OCI-LY7 (cell line): ENCODE measurements at regions not wholly inside any gene's neighbourhood (a gene's known extent, or its start where the extent isn't known, plus 50 kb on each side); places are given as distances from the start of the nearest gene placed in this dataset.

Experiments used
- BruUV-seq: library from RNA; stranded (reverse); fragments of 400-500 nt; replicated peaks from 2 replicates; lab custom pipeline; 2021; lab: Mats Ljungman, UMichigan
- CTCF ChIA-PET: fragments of 300-600 bp; sonication (Branson Sonifier 250); formaldehyde crosslinking; loops from one replicate; lab custom pipeline; 2022; ENCODE audit warnings: antibody characterized with exemption; ENCODE audit not compliant: unreplicated experiment; lab: Charles Lee
- POLR2A ChIA-PET: fragments of 300-600 bp; sonication (Branson Sonifier 250); formaldehyde crosslinking; loops from one replicate; lab custom pipeline; 2022; ENCODE audit warnings: antibody characterized with exemption; lab: Charles Lee
- DNase-seq: peaks from one replicate; pipeline ENCODE4 v3.0.0-alpha.2; 2015; ENCODE audit warnings: low spot score
- H2AFZ ChIP-seq: fragments of 200-600 bp; sonication (generic), shearing (Covaris generic); 2 replicates; pipeline ENCODE4 v1.6.1; 2014; ENCODE audit warnings: mild to moderate bottlenecking, antibody characterized with exemption, low read length, moderate library complexity
- H3K27ac ChIP-seq: fragments of 200-600 bp; sonication (generic); 2 replicates; pipeline ENCODE4 v1.5.1; 2014; ENCODE audit warnings: mixed run types, low read depth, mild to moderate bottlenecking, moderate library complexity, low read length, inconsistent platforms; ENCODE audit not compliant: poor library complexity, severe bottlenecking
- H3K36me3 ChIP-seq: fragments of 200-600 bp; sonication (generic); 2 replicates; pipeline ENCODE4 v1.6.1; 2014; ENCODE audit warnings: mild to moderate bottlenecking, antibody characterized with exemption, low read length, moderate library complexity, mixed read lengths; ENCODE audit not compliant: insufficient read depth
- H3K4me1 ChIP-seq: fragments of 200-600 bp; sonication (generic); 2 replicates; pipeline ENCODE4 v1.5.1; 2014; ENCODE audit warnings: mild to moderate bottlenecking, low read length; ENCODE audit not compliant: insufficient read depth, poor library complexity, severe bottlenecking
- H3K4me2 ChIP-seq: fragments of 200-600 bp; sonication (generic); 2 replicates; pipeline ENCODE4 v1.6.1; 2014; ENCODE audit warnings: mild to moderate bottlenecking, low read length
- H3K4me3 ChIP-seq: fragments of 200-600 bp; sonication (generic); 2 replicates; pipeline ENCODE4 v1.5.1; 2014; ENCODE audit warnings: mild to moderate bottlenecking, low read depth, low read length; ENCODE audit not compliant: poor library complexity, severe bottlenecking
- H3K79me2 ChIP-seq: fragments of 200-600 bp; sonication (generic); 2 replicates; pipeline ENCODE4 v1.6.1; 2016; ENCODE audit warnings: low read depth, mild to moderate bottlenecking, low read length, moderate library complexity, mixed read lengths; ENCODE audit not compliant: insufficient read depth
- H3K9me2 ChIP-seq: fragments of 200-600 bp; sonication (generic); 2 replicates; pipeline ENCODE4 v1.6.1; 2016; ENCODE audit warnings: mild to moderate bottlenecking, low read length, mixed read lengths; ENCODE audit not compliant: insufficient read depth
- H3K9me3 ChIP-seq: fragments of 200-600 bp; sonication (generic); 2 replicates; pipeline ENCODE4 v1.6.1; 2014; ENCODE audit warnings: mild to moderate bottlenecking, mixed run types, low read length, mixed read lengths
- H4K20me1 ChIP-seq: fragments of 200-600 bp; sonication (generic); 2 replicates; pipeline ENCODE4 v1.6.1; 2014; ENCODE audit warnings: mild to moderate bottlenecking, antibody characterized with exemption, low read length, moderate library complexity, mixed read lengths; ENCODE audit not compliant: insufficient read depth
- CTCF ChIP-seq: fragments of 200-600 bp; sonication (generic); conservative IDR thresholded peaks from 2 replicates; pipeline ENCODE4 v1.5.1; 2014; ENCODE audit warnings: mild to moderate bottlenecking, antibody characterized with exemption, low read length, moderate library complexity, mixed read lengths
- EZH2phosphoT487 ChIP-seq: fragments of 200-600 bp; sonication (generic); IDR thresholded peaks from 2 replicates; pipeline ENCODE4 v1.6.1; 2018; ENCODE audit warnings: low read depth, borderline replicate concordance, mild to moderate bottlenecking, mixed run types, antibody characterized with exemption, low read length, moderate library complexity, mixed read lengths
- intact Hi-C: fragments of 100-400 bp; cut with micrococcal nuclease; formaldehyde crosslinking; loops from one replicate; pipeline ENCODE4 v1.10.0; 2022; ENCODE audit not compliant: unreplicated experiment

DNA sequence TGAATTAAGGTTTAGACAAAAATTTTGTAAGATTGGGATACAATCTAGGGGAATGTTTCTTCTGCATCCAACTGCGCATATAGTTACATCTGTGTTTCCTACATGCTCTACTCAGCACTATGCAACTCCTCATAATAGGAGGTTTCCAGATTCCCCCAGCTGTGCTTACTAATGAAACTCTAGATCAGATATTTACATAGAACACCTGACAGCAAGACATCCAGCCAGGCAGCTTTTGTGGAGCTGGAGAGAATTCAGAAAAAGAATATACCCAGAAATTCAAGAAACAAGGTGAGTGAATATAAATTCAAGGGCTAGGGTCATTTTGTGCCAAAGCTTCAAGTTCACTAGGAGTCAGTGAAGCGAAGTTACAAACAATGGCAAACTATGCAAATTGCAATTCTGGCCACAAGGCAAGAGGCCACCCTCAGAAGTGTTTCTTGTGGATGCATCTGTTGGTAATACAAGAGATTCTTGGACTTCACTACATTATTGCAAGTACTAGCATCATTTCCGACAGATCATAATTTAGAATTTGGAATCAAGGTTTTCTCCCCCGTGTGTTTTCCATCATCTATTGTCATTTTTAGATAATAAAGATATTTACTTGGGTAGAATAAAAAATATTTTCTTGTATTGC is 341.2 kb upstream of the NAV3 start:
- ChIA-PET POLR2A (interaction anchor here (1.0 kb wide), 1 partner anchor 134 kb away, joined by 3 read pairs; no protein-coding TSS in a partner anchor), CTCF (no interaction called here)
- Histone ChIP-seq H2AFZ (no peak overlapping the region), H3K9me3 (no peaks in the 10 kb centered on the region), H3K4me1 (no peaks in the 10 kb centered on the region), H3K36me3 (no peaks in the 10 kb centered on the region), H3K4me3 (no peak overlapping the region), H4K20me1 (no peaks in the 10 kb centered on the region), H3K4me2 (no peak overlapping the region), H3K79me2 (no peaks in the 10 kb centered on the region), H3K27ac (no peak overlapping the region), H3K9me2 (no peaks in the 10 kb centered on the region)
- TF ChIP-seq CTCF (no peak), EZH2phosphoT487 (no peak)
- intact Hi-C loops, result no loop called here
- DNase-seq, result no peak
- no TSS peak for BruUV-seq

GRCh38 chr12:77488041-77488620 is 342.6 kb upstream of the NAV3 start:
- intact Hi-C loops, result no loop called here
- POLR2A ChIA-PET, result no interaction called here
- CTCF ChIA-PET, result no interaction called here

More at GRCh38 chr12:77488041-77488620, 342.6 kb upstream of the NAV3 start:
- Histone ChIP-seq H2AFZ (no peak overlapping the region), H3K4me1 (no peaks in the 10 kb centered on the region), H3K9me2 (no peaks in the 10 kb centered on the region), H3K4me3 (no peak overlapping the region), H3K36me3 (no peaks in the 10 kb centered on the region), H3K79me2 (no peaks in the 10 kb centered on the region), H4K20me1 (no peaks in the 10 kb centered on the region), H3K9me3 (no peaks in the 10 kb centered on the region), H3K27ac (no peak overlapping the region), H3K4me2 (no peak overlapping the region)
- no peak for TF ChIP-seq EZH2phosphoT487
- TF ChIP-seq CTCF, result no peak
- no peak for DNase-seq
- BruUV-seq, result no TSS peak
